HUES64 (cell line): ENCODE measurements at regions not wholly inside any gene's neighbourhood (a gene's known extent, or its start where the extent isn't known, plus 50 kb on each side); places are given as distances from the start of the nearest gene placed in this dataset.
"Not testable (repeated sequence)": the region's sequence is repeated elsewhere in the genome, so short reads cannot be mapped to it uniquely, and the experiment has no call there.

Source experiments
- H3K27ac ChIP-seq: 2 replicates; pipeline ENCODE4 v1.7.0; 2013; ENCODE audit warnings: low read depth, low read length, inconsistent platforms
- H3K27me3 ChIP-seq: 2 replicates; pipeline ENCODE4 v1.6.1; 2013; ENCODE audit warnings: mild to moderate bottlenecking, low read length; ENCODE audit not compliant: insufficient read depth
- H3K36me3 ChIP-seq: 2 replicates; pipeline ENCODE4 v1.6.1; 2013; ENCODE audit warnings: mild to moderate bottlenecking, low read length; ENCODE audit not compliant: insufficient read depth
- H3K4me1 ChIP-seq: 2 replicates; pipeline ENCODE4 v1.6.1; 2013; ENCODE audit warnings: mild to moderate bottlenecking, low read length, moderate library complexity; ENCODE audit not compliant: insufficient read depth
- H3K4me3 ChIP-seq: 2 replicates; pipeline ENCODE4 v1.5.1; 2013; ENCODE audit warnings: mild to moderate bottlenecking, low read length, moderate library complexity
- H3K9ac ChIP-seq: 2 replicates; pipeline ENCODE4 v1.6.1; 2013; ENCODE audit warnings: mild to moderate bottlenecking, low read depth, low read length
- H3K9me3 ChIP-seq: 2 replicates; pipeline ENCODE4 v1.6.1; 2013; ENCODE audit warnings: low read depth, low read length; ENCODE audit not compliant: insufficient read depth
- WGBS: fragments of 150-250, 120-280 bp; methylation state at CpG from one replicate; pipeline ENCODE4 v1.1.7; 2013; ENCODE audit warnings: missing lambda C conversion rate; 5-methylcytosine and 5-hydroxymethylcytosine counted together

DNA sequence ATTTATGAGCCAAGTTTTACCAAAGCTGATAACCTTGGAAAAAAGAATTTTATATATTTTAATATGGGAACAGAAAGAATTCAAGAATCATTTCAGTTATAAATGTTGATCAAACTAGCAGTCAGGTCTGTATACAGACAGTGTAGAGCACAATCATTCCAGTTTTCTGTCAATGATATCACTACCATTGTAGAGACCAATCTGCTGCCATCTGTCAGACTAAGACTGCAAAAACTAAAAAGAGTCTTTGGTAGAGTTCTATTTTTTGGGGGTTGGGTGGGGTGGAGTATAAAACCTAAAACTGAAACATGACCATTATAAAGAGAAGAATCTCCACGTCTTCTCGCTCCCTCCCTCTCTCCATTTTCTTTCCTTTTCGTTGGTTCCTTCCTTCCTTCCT, 204.7 kb upstream of the UBE2E3 start:
- 98% methylated on average over 3 of the region's 3 CpGs for WGBS
- Histone ChIP-seq H3K27me3 (no peaks in the 10 kb centered on the region), H3K4me3 (no peak overlapping the region), H3K9me3 (no peaks in the 10 kb centered on the region), H3K27ac (no peak overlapping the region), H3K4me1 (peaks cover 8% of the 10 kb centered on the region; the same call in 1 of the 2 replicates), H3K36me3 (no peaks in the 10 kb centered on the region), H3K9ac (no peak overlapping the region)

DNA sequence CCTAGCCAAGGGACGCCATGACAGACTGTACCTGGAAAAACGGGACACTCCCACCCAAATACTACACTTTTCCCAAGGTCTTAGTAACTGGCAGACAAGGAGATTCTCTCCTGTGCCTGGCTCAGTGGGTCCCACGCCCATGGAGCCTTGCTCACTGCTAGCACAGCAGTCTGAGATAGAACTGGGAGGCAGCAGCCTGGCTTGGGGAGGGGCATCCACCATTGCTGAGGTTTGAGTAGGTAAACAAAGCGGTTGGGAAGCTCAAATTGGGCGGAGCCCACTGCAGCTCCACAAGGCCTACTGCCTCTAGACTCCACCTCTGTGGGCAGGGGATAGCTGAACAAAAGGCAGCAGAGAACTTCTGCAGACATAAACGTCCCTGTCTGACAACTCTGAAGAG, 215.1 kb upstream of the UBE2E3 start:
- not testable (repeated sequence) for H3K27me3 ChIP-seq, H3K4me1 ChIP-seq, H3K9me3 ChIP-seq, H3K27ac ChIP-seq, H3K9ac ChIP-seq, H3K36me3 ChIP-seq, H3K4me3 ChIP-seq
- 85% methylated on average over 6 of the region's 6 CpGs for WGBS

DNA sequence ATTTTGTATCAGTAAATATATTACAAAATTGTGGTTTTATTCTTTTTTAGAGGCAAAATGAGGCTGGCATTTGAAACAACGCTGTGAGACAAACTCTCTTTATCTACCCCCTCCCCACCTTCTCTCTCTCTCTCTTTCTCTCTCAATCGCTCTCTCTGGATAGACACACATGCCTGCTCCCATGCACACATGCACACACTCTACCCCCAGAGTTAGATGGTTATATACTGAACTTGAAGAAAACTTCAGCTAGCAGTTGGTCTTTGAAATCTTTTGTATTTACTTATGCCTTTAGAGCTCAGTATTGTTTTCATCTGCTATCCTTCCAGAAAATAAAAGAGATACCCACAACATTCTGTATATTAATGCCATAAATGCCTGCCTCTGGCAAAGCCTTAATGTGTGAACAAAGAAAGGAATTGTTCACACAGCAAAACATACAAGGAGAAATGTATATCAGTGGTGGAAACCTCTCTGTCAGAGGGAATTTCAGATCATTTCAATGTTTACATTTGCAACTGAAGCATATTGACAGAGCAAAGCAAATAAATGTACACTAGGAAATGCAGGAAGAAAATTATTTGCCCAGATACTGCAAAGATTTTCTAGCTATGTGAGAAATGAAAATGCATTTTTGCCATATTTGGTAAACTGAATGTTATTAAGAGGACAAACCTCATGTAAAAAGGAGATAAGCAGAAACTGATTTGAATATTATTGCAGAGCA, 217.0 kb upstream of the UBE2E3 start:
- no peaks in the 10 kb centered on the region for H3K36me3 ChIP-seq
- H3K27ac ChIP-seq: no peak overlapping the region
- H3K9ac ChIP-seq: no peak overlapping the region
- H3K9me3 ChIP-seq: no peaks in the 10 kb centered on the region
- H3K4me3 ChIP-seq: no peak overlapping the region
- no peaks in the 10 kb centered on the region for H3K27me3 ChIP-seq
- H3K4me1 ChIP-seq: 0 out of 2 replicates have a peak, but pooled peaks cover 9% of the 10 kb centered on the region
- WGBS: 92% methylated on average over 2 of the region's 2 CpGs

DNA sequence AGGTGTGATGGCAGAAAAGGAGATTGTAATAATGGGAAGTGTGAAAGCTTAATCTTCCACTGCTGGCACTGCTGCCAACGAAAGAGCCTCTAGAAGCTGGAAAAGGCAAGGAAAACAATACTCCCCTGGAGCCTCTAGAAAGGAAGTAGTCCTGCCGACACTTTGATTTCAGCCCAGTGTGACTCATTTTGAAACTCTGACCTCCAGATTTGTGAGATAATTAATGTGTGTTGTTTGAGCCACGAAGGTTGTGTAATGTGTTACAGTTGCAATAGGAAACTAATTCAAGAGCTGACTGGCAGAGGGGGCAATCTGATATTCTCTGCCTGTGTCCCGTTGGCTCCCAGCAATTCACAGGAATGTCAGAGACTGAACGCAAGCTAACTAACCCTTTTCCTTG, 219.2 kb upstream of the UBE2E3 start:
- no peak overlapping the region for H3K27ac ChIP-seq
- no peak overlapping the region for H3K4me3 ChIP-seq
- 69% methylated on average over 5 of the region's 5 CpGs for WGBS
- no peaks in the 10 kb centered on the region for H3K9me3 ChIP-seq
- H3K9ac ChIP-seq: no peak overlapping the region
- H3K4me1 ChIP-seq: 0 out of 2 replicates have a peak, but pooled peaks cover 9% of the 10 kb centered on the region
- H3K27me3 ChIP-seq: no peaks in the 10 kb centered on the region
- no peaks in the 10 kb centered on the region for H3K36me3 ChIP-seq

DNA sequence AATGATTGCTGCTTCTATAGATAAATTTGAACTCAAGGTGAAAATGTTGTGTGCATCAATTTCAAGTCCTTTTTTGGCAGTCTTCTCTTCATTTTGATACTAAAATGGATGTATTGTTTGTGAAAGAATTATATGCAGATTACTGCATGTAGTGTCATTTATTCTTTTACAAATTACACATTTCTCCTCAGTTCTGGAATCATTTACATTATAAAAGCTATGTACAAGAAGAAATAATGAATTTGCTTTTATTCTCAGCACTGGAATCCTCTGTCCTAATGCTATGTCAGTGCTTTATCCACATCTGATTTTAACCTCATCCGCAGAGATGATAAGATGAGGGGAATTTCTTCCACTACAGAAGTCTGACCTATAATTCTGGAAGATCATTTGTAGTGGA, 220.8 kb upstream of the UBE2E3 start:
- Histone ChIP-seq H3K9ac (no peak overlapping the region), H3K36me3 (no peaks in the 10 kb centered on the region), H3K4me1 (0 out of 2 replicates have a peak, but pooled peaks cover 9% of the 10 kb centered on the region), H3K9me3 (no peaks in the 10 kb centered on the region), H3K27ac (no peak overlapping the region), H3K4me3 (no peak overlapping the region), H3K27me3 (no peaks in the 10 kb centered on the region)
- no CpG with 5 or more reads among the region's 1 CpG for WGBS

DNA sequence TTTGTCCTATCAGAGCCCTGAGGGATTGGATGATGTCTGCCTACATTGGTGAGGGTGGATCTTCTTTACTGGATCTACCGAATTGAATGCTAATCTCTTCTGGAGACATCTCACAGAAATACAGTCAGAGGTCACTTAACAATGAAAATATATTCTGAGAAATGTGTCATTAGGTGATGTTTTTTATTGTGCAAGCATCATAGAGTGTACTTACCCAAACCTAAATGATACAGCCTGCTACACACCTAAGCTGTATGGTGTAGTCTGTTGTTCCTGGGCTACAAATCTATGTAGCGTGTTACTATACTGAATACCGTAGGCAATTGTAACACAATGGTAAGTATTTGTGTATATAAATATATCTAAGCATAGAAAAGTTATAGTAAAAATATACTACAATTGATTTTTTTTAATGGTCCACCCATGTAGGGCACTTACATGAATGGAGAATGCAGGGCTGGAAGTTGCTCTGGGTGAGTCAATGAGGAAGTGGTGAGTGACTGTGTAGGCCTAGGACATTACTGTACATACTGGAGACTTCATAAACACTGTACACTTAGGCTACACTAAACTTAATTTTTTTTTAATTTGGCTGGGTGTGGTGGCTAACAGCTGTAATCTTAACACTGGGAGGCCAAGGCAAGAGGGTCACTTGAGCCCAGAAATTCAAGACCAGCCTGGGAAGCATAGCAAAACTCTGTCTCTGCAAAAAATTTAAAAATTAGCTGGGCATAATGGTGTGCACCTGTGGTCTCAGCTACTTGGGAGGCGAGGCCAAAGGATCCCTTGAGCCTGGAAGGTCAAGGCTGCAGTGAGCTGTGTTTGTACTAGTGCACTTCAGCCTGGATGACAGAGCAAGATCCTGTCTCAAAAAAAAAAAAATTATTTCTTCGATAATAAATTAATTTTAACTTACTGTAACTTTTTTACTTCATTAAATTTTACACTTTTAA, 226.3 kb upstream of the UBE2E3 start:
- 99% methylated on average over 3 of the region's 5 CpGs for WGBS
- H3K36me3 ChIP-seq: no peaks in the 10 kb centered on the region
- H3K4me3 ChIP-seq: no peak overlapping the region
- H3K4me1 ChIP-seq: no peaks in the 10 kb centered on the region
- H3K9me3 ChIP-seq: no peaks in the 10 kb centered on the region
- H3K9ac ChIP-seq: no peak overlapping the region
- no peak overlapping the region for H3K27ac ChIP-seq
- H3K27me3 ChIP-seq: no peaks in the 10 kb centered on the region

GRCh38 chr2:180751306-180751920, 229.0 kb upstream of the UBE2E3 start:
- Histone ChIP-seq H3K4me1 (no peaks in the 10 kb centered on the region), H3K4me3 (no peak overlapping the region), H3K27me3 (no peaks in the 10 kb centered on the region), H3K9ac (no peak overlapping the region), H3K36me3 (no peaks in the 10 kb centered on the region), H3K27ac (no peak overlapping the region), H3K9me3 (no peaks in the 10 kb centered on the region)
- WGBS: 98% methylated on average over 4 of the region's 4 CpGs

DNA sequence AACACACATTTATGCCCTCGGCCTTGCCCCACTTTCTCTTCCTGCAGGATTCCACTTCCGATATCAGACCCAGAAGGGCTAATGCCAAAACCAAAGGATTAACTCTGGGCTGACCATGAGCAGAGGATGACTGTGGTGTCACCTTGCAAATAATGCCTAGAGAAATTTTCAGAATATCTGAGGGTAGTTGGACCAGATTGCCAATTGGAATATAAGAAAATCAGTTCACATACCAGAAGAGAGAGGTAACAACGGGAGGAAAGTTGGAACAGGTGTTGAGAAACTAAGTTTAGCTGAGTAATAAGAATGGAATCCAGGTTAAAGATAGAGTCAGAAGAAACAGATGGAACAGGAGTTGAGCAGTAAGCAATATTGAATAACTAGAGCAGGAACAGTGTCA, 232.7 kb upstream of the UBE2E3 start:
- Histone ChIP-seq H3K9ac (no peak overlapping the region), H3K9me3 (no peaks in the 10 kb centered on the region), H3K27me3 (no peaks in the 10 kb centered on the region), H3K27ac (no peak overlapping the region), H3K4me1 (no peaks in the 10 kb centered on the region), H3K4me3 (no peak overlapping the region), H3K36me3 (no peaks in the 10 kb centered on the region)
- 87% methylated on average over 3 of the region's 3 CpGs for WGBS

- Histone ChIP-seq H3K36me3 (no peaks in the 10 kb centered on the region), H3K9me3 (no peaks in the 10 kb centered on the region), H3K4me1 (no peaks in the 10 kb centered on the region), H3K4me3 (no peak overlapping the region), H3K27me3 (no peaks in the 10 kb centered on the region), H3K27ac (no peak overlapping the region), H3K9ac (no peak overlapping the region)
- WGBS: 92% methylated on average over 3 of the region's 3 CpGs
These were observed 237.0 kb upstream of the UBE2E3 start for GRCh38 chr2:180743401-180743800.

GRCh38 chr2:180742801-180743200, 237.6 kb upstream of the UBE2E3 start:
- Histone ChIP-seq H3K4me1 (no peaks in the 10 kb centered on the region), H3K9me3 (no peaks in the 10 kb centered on the region), H3K27ac (no peak overlapping the region), H3K9ac (no peak overlapping the region), H3K36me3 (no peaks in the 10 kb centered on the region), H3K4me3 (no peak overlapping the region), H3K27me3 (no peaks in the 10 kb centered on the region)
- WGBS: 81% methylated on average over 3 of the region's 4 CpGs

DNA sequence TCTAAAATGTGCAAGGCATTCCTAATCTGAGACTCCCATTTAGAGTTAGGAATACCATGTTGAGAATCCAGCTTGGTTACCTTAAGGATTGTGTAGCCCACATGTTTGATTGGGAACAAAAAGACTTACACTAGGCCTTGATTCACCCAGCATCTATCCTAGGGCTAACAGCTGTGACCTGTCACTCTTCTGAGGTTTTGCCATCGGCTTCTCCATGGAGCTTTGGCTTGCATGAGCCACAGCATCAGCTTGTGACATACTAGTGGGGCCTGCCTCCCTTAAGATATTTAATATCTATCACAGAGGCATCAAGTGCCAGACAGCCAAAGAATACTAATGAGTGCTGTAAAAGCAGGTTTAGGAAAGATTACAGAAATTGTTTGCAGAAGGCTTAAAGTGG, 241.3 kb upstream of the UBE2E3 start:
- H3K4me3 ChIP-seq: no peak overlapping the region
- H3K36me3 ChIP-seq: no peaks in the 10 kb centered on the region
- no peaks in the 10 kb centered on the region for H3K4me1 ChIP-seq
- 92% methylated on average over 1 of the region's 1 CpG for WGBS
- H3K9ac ChIP-seq: no peak overlapping the region
- no peaks in the 10 kb centered on the region for H3K9me3 ChIP-seq
- no peak overlapping the region for H3K27ac ChIP-seq
- no peaks in the 10 kb centered on the region for H3K27me3 ChIP-seq
